Heart right ventricle (tissue), 16 donors: ENCODE measurements at regions not wholly inside any gene's neighbourhood (a gene's known extent, or its start where the extent isn't known, plus 50 kb on each side); places are given as distances from the start of the nearest gene placed in this dataset.

Source experiments
- ATAC-seq, 8 donors: fragments of 200-7000 bp; cut with Tn5 transposase; one replicate each; pipeline ENCODE4 v1.9.1; 2020; ENCODE audit warnings: mild to moderate bottlenecking in 8 of 8, moderate library complexity in 8 of 8, moderate number of reproducible peaks in 1 of 8
- DNase-seq, 2 donors: peaks; one replicate each; pipeline ENCODE4 v3.0.0-alpha.2; 2020
- H3K27ac ChIP-seq, 10 donors: fragments of 200-600 bp; sonication (generic) in 2 of 10; one replicate each; pipeline versions ENCODE4 v1.5.0 to v1.8.0; 2020 to 2022; ENCODE audit warnings: mild to moderate bottlenecking in 3 of 10
- H3K27me3 ChIP-seq, 7 donors: fragments of 200-600 bp; one replicate each; pipeline ENCODE4 v1.8.0; 2021 to 2022; ENCODE audit warnings: mild to moderate bottlenecking in 2 of 7
- H3K36me3 ChIP-seq, 9 donors: fragments of 200-600 bp; sonication (generic) in 1 of 9; one replicate each; pipeline versions ENCODE4 v1.5.0 to v1.8.0; 2020 to 2022; ENCODE audit warnings: mild to moderate bottlenecking in 2 of 9
- H3K4me1 ChIP-seq, 9 donors: fragments of 200-600 bp; sonication (generic) in 1 of 9; one replicate each; pipeline versions ENCODE4 v1.5.0 to v1.8.0; 2020 to 2022; ENCODE audit warnings: mild to moderate bottlenecking in 4 of 9
- H3K4me3 ChIP-seq, 10 donors: fragments of 200-600 bp; sonication (generic) in 2 of 10; one replicate each; pipeline versions ENCODE4 v1.5.0 to v1.8.0; 2020 to 2022; ENCODE audit warnings: mild to moderate bottlenecking in 7 of 10, moderate library complexity in 2 of 10
- H3K9me3 ChIP-seq, 11 donors: fragments of 200-600 bp in 10 of 11; sonication (generic) in 2 of 11; one replicate each; pipeline versions ENCODE4 v1.5.0 to v1.8.0; 2013 to 2022; ENCODE audit warnings: mild to moderate bottlenecking in 2 of 11, control low read depth in 1 of 11, moderate library complexity in 1 of 11
- WGBS, 2 donors: extraction: QIAGEN DNeasy Blood & Tissue Kit; methylation state at CpG; one replicate each; pipeline ENCODE4 v1.1.7; 2013; ENCODE audit warnings: inconsistent platforms in 1 of 2; 5-methylcytosine and 5-hydroxymethylcytosine counted together
- intact Hi-C, 10 donors: fragments of 100-400 bp; cut with DNase I; formaldehyde crosslinking; loops; one replicate each; pipeline versions ENCODE4 v1.11.1 to v1.14.2; 2022
- TF ChIP-seq, protein P1 (sequence below), 9 donors: fragments of 200-600 bp; sonication (generic) in 2 of 9; IDR thresholded peaks; one replicate each; pipeline versions ENCODE4 v1.5.0 to v1.8.0; 2021 to 2022; ENCODE audit warnings: antibody characterized with exemption in 9 of 9, mild to moderate bottlenecking in 5 of 9, moderate library complexity in 1 of 9
- donor health status: Arrhythmogenic right ventricular cardiomyopathy.
- donor health status: ischemic (EF 13 %, LVEDD 7.1; RV severe dilation, severe dysfunction).
- donor health status: healthy with polysubstance abuse.
- donor health status: DM: no; HTN: yes; CAD: no.
- donor health status: DM: no; HTN: no; CAD: no.
- donor health status: ischemic (EF 25% LVEDD 6.9; RV normal size, moderate dysfunction).
- donor health status: ischemic (EF 25% LVEDD 5.7; RV mildly dilated, moderate dysfunction).
- donor health status: healthy.
- donor health status: DM: yes; HTN: yes; CAD: no.
- donor health status: Ischemic cardiomyopathy.
- donor health status: ischemic (EF 35%, LVEDD 5.7; RV mildly dilated, moderate dysfunction).
- donor health status: nonischemic (EF 11% LVEDD 7.7; RV severe dilation, severe dysfunction).
- donor health status: DM: yes; HTN: yes; CAD: no.
- donor health status: PGD.
- donor health status: ischemic (EF 29% LVEDD 5.4; RV normal size, mild dysfunction).
- donor health status: nonischemic (EF 23%, LVEDD 6.1; RV moderate dilation, normal function).

DNA sequence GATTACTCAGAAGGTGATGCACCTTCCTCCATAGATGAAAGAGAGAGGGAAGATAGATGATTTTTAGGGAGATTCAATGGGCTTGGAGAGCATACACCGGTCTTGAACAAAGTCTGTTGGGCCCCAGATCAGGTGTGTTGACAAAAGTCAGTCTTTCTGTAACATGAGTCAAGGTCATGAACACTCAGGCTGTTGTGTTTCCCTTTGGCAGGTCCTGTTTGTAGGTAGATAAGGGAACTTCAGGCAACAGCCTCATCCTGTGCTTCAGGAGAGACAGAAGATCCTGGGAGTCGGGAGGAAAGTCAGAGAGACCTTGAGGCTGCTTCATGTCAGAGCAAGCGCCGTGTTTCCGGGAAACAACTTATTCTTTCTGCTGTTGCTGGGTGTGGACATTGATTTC, 703.1 kb downstream of the BRD1 start:
- DNase-seq (no peak), ATAC-seq (no peak)
- intact Hi-C loops: no loop called here
- TF ChIP-seq, protein P1, sequence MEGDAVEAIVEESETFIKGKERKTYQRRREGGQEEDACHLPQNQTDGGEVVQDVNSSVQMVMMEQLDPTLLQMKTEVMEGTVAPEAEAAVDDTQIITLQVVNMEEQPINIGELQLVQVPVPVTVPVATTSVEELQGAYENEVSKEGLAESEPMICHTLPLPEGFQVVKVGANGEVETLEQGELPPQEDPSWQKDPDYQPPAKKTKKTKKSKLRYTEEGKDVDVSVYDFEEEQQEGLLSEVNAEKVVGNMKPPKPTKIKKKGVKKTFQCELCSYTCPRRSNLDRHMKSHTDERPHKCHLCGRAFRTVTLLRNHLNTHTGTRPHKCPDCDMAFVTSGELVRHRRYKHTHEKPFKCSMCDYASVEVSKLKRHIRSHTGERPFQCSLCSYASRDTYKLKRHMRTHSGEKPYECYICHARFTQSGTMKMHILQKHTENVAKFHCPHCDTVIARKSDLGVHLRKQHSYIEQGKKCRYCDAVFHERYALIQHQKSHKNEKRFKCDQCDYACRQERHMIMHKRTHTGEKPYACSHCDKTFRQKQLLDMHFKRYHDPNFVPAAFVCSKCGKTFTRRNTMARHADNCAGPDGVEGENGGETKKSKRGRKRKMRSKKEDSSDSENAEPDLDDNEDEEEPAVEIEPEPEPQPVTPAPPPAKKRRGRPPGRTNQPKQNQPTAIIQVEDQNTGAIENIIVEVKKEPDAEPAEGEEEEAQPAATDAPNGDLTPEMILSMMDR (IDR thresholded peaks at IDR 0.05): no peak
- Histone ChIP-seq H3K4me3 (no peak overlapping the region), H3K27me3 (peaks cover 0 to 34% (median 4%) of the 10 kb centered on the region in 7 donors), H3K36me3 (no peaks in the 10 kb centered on the region), H3K4me1 (peaks cover 0 to 1% (median 0%) of the 10 kb centered on the region in 9 donors), H3K9me3 (peaks cover 0 to 4% (median 0%) of the 10 kb centered on the region in 11 donors), H3K27ac (no peak overlapping the region)
- WGBS, 2 donors: 84% methylated on average over 5 of the region's 5 CpGs

DNA sequence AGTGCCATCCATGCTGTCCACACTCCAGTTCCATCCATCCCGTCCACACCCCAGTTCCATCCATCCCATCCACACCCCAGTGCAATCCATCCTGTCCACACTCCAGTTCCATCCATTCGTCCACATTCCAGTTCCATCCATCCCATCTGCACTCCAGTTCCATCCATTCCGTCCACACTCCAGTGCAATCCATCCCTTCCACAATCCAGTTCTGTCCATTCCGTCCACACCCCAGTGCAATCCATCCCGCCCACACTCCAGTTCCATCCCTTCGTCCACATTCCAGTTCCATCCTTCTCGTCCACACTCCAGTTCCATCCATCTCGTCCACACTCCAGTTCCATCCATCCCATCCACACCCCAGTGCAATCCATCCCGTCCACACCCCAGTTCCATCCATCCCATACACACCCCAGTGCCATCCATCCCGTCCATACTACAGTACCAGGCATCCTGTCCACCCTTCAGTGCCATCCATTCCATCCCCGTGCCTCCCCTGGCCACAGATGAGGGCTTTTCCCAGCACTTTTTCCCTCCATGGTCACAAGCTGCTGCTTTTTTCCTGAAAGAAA, 704.0 kb downstream of the BRD1 start:
- no peak overlapping the region for H3K4me3 ChIP-seq
- peaks cover 0 to 5% (median 0%) of the 10 kb centered on the region in 9 donors for H3K4me1 ChIP-seq
- intact Hi-C loops: no loop called here
- no peak overlapping the region for H3K27ac ChIP-seq
- WGBS, 2 donors: 61 to 70% methylated on average over 11 of the region's 11 CpGs
- DNase-seq (no peak), ATAC-seq (no peak)
- TF ChIP-seq, protein P1 (IDR thresholded peaks at IDR 0.05): no peak
- no peaks in the 10 kb centered on the region for H3K36me3 ChIP-seq
- H3K27me3 ChIP-seq: peaks cover 0 to 33% (median 4%) of the 10 kb centered on the region in 7 donors
- H3K9me3 ChIP-seq: peaks cover 0 to 4% (median 0%) of the 10 kb centered on the region in 11 donors

DNA sequence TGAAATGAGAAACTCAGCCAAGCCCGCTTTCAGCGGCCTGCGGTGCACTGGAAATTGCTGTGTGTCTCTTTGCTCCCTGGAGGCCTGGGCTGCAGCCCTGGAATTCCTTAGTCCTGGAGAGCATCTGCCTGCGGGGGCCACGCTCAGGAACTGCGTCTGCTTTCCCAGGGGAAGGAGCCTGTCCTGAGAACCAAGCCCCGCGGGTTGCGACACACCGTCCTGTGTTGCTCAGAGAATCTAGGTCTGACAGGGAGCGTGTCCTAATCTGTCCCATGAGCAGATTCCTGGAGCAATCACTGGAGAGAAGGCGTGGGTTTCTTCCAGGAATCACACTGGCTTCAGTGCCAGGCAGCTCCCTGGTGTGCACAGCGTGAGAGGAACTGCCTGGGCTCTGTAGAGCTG, 708.1 kb downstream of the BRD1 start:
- peak in 5 of 8 donors; percentile 33 to 84 (median 42) for ATAC-seq
- intact Hi-C loops: no loop called here
- H3K4me3 ChIP-seq: no peak overlapping the region
- no peak overlapping the region for H3K27ac ChIP-seq
- H3K36me3 ChIP-seq: no peaks in the 10 kb centered on the region
- H3K9me3 ChIP-seq: no peaks in the 10 kb centered on the region
- DNase-seq: peak; percentile 15 to 36
- TF ChIP-seq, protein P1 (IDR thresholded peaks at IDR 0.05): no peak
- 26 to 29% methylated on average over 13 of the region's 13 CpGs for WGBS, 2 donors
- H3K27me3 ChIP-seq: peaks cover 0 to 35% (median 4%) of the 10 kb centered on the region in 7 donors
- peaks cover 0 to 5% (median 0%) of the 10 kb centered on the region in 9 donors for H3K4me1 ChIP-seq

DNA sequence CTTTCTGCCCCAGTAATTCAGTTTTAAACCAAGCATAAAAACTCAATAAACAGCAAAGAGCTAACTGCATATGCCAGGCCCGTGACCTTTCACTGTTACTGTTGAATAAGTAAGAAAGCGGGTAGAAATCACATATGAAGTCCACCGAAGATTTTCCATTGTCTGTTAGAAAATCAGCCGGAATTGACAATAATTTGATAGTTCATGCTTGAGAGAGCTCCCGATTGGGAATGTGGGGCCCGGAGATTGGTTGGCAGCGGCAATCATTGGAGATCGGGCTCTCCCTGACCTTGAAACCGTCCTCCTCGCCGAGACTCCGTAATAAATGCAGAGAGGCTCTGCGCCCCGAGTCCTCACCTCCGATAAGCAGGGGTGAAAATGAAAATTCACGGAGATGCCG, 709.6 kb downstream of the BRD1 start:
- no peaks in the 10 kb centered on the region for H3K36me3 ChIP-seq
- DNase-seq: no peak
- H3K4me1 ChIP-seq: peaks cover 0 to 5% (median 0%) of the 10 kb centered on the region in 9 donors
- ATAC-seq: no peak
- H3K4me3 ChIP-seq: no peak overlapping the region
- WGBS, 2 donors: 94 to 95% methylated on average over 17 of the region's 17 CpGs
- intact Hi-C loops: no loop called here
- H3K27me3 ChIP-seq: peaks cover 0 to 27% (median 4%) of the 10 kb centered on the region in 7 donors
- no peak overlapping the region for H3K27ac ChIP-seq
- peaks cover 0 to 4% (median 0%) of the 10 kb centered on the region in 11 donors for H3K9me3 ChIP-seq
- TF ChIP-seq, protein P1 (IDR thresholded peaks at IDR 0.05): no peak
